ENCODE measurements at regions not wholly inside any gene's neighbourhood (a gene's known extent, or its start where the extent isn't known, plus 50 kb on each side); places are given as distances from the start of the nearest gene placed in this dataset.

DNA sequence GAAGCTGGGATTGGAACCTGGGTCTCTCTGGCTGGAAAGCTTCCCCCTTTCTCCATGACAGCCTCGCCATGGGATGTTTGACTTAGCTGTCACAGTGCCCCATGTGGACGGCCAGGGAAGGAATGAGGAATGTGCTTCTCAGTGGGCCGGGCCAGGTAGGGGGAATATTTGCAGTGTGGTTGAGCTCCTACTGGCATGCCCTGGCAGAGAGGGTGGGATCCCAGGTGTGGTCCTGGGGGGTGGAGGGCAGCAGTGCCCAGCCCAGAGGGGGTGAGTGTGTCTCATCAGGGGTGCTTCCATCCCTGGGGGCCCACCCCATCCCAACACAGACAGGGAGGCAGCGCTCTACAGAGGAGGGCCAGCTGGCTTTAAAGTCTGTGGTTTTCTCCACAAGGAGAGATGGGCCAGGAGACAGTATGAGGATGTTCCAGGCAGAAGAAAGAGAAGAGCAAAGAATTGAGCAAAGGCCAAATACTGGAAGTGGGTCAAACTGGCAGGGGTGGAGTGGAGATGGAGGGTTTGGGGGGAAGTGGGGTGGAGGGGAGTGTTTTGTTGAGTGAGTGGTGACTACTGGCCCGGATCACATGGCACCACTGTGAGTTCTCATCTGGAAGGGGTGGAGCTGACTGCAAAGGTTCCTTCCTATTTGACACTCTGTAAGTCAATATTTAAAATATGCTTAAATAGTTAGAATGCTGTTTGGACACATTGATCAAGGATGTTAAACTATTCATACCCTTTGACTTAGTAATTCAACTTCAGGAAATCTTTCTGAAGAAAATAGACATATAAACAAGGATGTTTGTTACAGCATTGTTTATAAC is 94.0 kb downstream of the MYCN start:
- FAIRE-seq = peak; percentile 62
- H3K27me3 ChIP-seq (replicated peaks in 1 of 4; ENCODE audit: control insufficient read depth in 3 of 4, extremely low read depth in 1 of 4, insufficient read depth in 3 of 4, low read length in 3 of 4) = no peaks in the 10 kb centered on the region
- H4K91ac ChIP-seq (replicated peaks; ENCODE audit: insufficient read length, low read length) = peak overlapping the region; percentile 83
- H3K79me1 ChIP-seq (ENCODE audit: low read depth, low read length) = no peaks in the 10 kb centered on the region
- peak in 1 of 2 experiments; percentile 80 for DNase-seq (ENCODE audit: low read depth in 1 of 2, low spot score in 2 of 2)
- H3K56ac ChIP-seq (replicated peaks; ENCODE audit: insufficient read length, low read depth, low read length) = no peak overlapping the region
- H4K8ac ChIP-seq (ENCODE audit: extremely low read depth, insufficient read depth, low read length) = no peak overlapping the region
- H2BK120ac ChIP-seq (replicated peaks; ENCODE audit: low read depth, low read length) = no peak overlapping the region
- no peak overlapping the region for H2AK5ac ChIP-seq (ENCODE audit: low read depth, low read length)
- H3K4me3 ChIP-seq (ENCODE audit: extremely low read depth in 1 of 4, insufficient read depth in 2 of 4, low read depth in 3 of 4, low read length in 4 of 4) = no peak overlapping the region
- peaks cover 2 to 10% (median 4%) of the 10 kb centered on the region in 4 experiments for H3K4me1 ChIP-seq (replicated peaks in 1 of 4; ENCODE audit: control insufficient read depth in 3 of 4, insufficient read depth in 4 of 4, low read length in 3 of 4)
- no peaks in the 10 kb centered on the region for H3K9me3 ChIP-seq (ENCODE audit: insufficient read depth in 2 of 2, low read depth in 1 of 2, low read length in 1 of 2)
- ChIA-PET CTCF (ENCODE audit: partially characterized antibody) (interaction anchor here (0.8 to 7.3 kb wide), 44 partner anchors 9 to 398 kb away, joined by 3 to 120 read pairs (median 4); partner anchors contain the start of gene MYCN), POLR2A (ENCODE audit: partially characterized antibody) (interaction anchor here (0.6 to 1.1 kb wide), 2 partner anchors 71 to 96 kb away, joined by 3 to 4 read pairs; no protein-coding TSS in a partner anchor)
- no peak overlapping the region for H2AFZ ChIP-seq (ENCODE audit: low read length)
- peak overlapping the region; percentile 53 for H3K18ac ChIP-seq (ENCODE audit: extremely low read depth, low read length)
- H3K36me3 ChIP-seq (ENCODE audit: control insufficient read depth in 2 of 4, insufficient read depth in 4 of 4, low read length in 3 of 4) = no peaks in the 10 kb centered on the region
- H3K4ac ChIP-seq (replicated peaks; ENCODE audit: insufficient read length, low read depth, low read length) = peak overlapping the region; percentile 36
- H3K9ac ChIP-seq (replicated peaks in 1 of 4; ENCODE audit: extremely low read depth in 1 of 4, low read depth in 3 of 4, low read length in 3 of 4) = no peak overlapping the region; a peak in 1 of 7 replicates
- no peak overlapping the region for H4K5ac ChIP-seq (ENCODE audit: insufficient read length, low read depth, low read length)
- WGBS, 2 experiments (ENCODE audit: extremely low coverage in 1 of 2, insufficient coverage in 1 of 2, insufficient read length in 1 of 2, insufficient replicate concordance in 2 of 2, low coverage in 1 of 2, low lambda C conversion rate in 2 of 2, missing lambda C conversion rate in 1 of 2) = 55% methylated on average over 4 of the region's 5 CpGs; no CpG with 5 or more reads in 1 of the 2 experiments
- no peaks in the 10 kb centered on the region; the same call in 1 of the 2 replicates for H3K23me2 ChIP-seq (ENCODE audit: low read depth, low read length)
- no peak overlapping the region for H3K27ac ChIP-seq (ENCODE audit: low read depth, low read length)
- H2BK12ac ChIP-seq (ENCODE audit: low read depth, low read length) = peak overlapping the region; percentile 77; the same call in 1 of the 2 replicates
- no peak overlapping the region for H2BK15ac ChIP-seq (ENCODE audit: low read length)
- peak overlapping the region; percentile 94; the same call in 1 of the 2 replicates for H2BK20ac ChIP-seq (ENCODE audit: low read length)
- H3K79me2 ChIP-seq (ENCODE audit: control insufficient read depth in 1 of 2, insufficient read depth in 2 of 2, low read length in 2 of 2) = no peaks in the 10 kb centered on the region
- no peak overlapping the region for H3K14ac ChIP-seq (ENCODE audit: insufficient read length)
- no peak overlapping the region for H3K4me2 ChIP-seq (ENCODE audit: insufficient read depth in 1 of 2, low read depth in 2 of 2, low read length in 2 of 2)
- H2BK5ac ChIP-seq (ENCODE audit: low read depth, low read length) = 0 out of 2 replicates have a peak overlapping the region, but pooled peaks have one; percentile 46
- no peak overlapping the region for H3K23ac ChIP-seq (ENCODE audit: insufficient read length)
- H4K20me1 ChIP-seq (replicated peaks in 1 of 2; ENCODE audit: control insufficient read depth in 1 of 2, insufficient read depth in 2 of 2, low read length in 2 of 2) = no peaks in the 10 kb centered on the region
- TF ChIP-seq CBX5 (IDR thresholded peaks at IDR 0.05; ENCODE audit: low read depth, low read length) = no peak
- TF ChIP-seq TAF1 (IDR thresholded peaks at IDR 0.05; ENCODE audit: low read depth, low read length) = no peak
- TF ChIP-seq MAFK (IDR thresholded peaks at IDR 0.05; ENCODE audit: low read depth, low read length) = no peak
- no peak for TF ChIP-seq GTF2F1 (IDR thresholded peaks at IDR 0.05; ENCODE audit: borderline replicate concordance, low read depth, low read length)
- no peak for TF ChIP-seq TAF7 (optimal IDR thresholded peaks at IDR 0.05; ENCODE audit: borderline replicate concordance, low read depth, low read length)
- TF ChIP-seq JUND (IDR thresholded peaks at IDR 0.05; ENCODE audit: low read length) = no peak
- no peak for TF ChIP-seq POU5F1 (IDR thresholded peaks at IDR 0.05; ENCODE audit: low read depth, low read length)
- TF ChIP-seq GABPA (IDR thresholded peaks at IDR 0.05; ENCODE audit: borderline replicate concordance, insufficient read depth, low read length) = no peak
- TF ChIP-seq, protein P1, sequence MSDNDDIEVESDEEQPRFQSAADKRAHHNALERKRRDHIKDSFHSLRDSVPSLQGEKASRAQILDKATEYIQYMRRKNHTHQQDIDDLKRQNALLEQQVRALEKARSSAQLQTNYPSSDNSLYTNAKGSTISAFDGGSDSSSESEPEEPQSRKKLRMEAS (IDR thresholded peaks at IDR 0.05) = peak; percentile 61; the same call in 1 of the 2 replicates
- TF ChIP-seq KDM1A (IDR thresholded peaks at IDR 0.05; ENCODE audit: borderline replicate concordance, low read length) = no peak
- no peak for TF ChIP-seq BCL11A (IDR thresholded peaks at IDR 0.05; ENCODE audit: low read depth in 2 of 2, low read length in 2 of 2)
- peak in 1 of 2 experiments; percentile 80; a peak in 1 of 4 replicates for TF ChIP-seq SIN3A (conservative IDR thresholded peaks at IDR 0.05 in 1 of 2, IDR thresholded peaks at IDR 0.05 in 1 of 2; ENCODE audit: low read depth in 1 of 2, low read length in 2 of 2)

All from H1 (cell line).